IPS-NIHi7 (cell line): ENCODE measurements at regions not wholly inside any gene's neighbourhood (a gene's known extent, or its start where the extent isn't known, plus 50 kb on each side); places are given as distances from the start of the nearest gene placed in this dataset.
A peak's percentile ranks its signal among the peaks of the same experiment; 100 is the strongest.
"Not testable (repeated sequence)": the region's sequence is repeated elsewhere in the genome, so short reads cannot be mapped to it uniquely, and the experiment has no call there.

ENCODE experiments used
- DNase-seq: peaks from one replicate; pipeline ENCODE4 v3.0.0; 2012; ENCODE audit warnings: mixed read lengths; ENCODE audit errors: extremely low spot score

DNA sequence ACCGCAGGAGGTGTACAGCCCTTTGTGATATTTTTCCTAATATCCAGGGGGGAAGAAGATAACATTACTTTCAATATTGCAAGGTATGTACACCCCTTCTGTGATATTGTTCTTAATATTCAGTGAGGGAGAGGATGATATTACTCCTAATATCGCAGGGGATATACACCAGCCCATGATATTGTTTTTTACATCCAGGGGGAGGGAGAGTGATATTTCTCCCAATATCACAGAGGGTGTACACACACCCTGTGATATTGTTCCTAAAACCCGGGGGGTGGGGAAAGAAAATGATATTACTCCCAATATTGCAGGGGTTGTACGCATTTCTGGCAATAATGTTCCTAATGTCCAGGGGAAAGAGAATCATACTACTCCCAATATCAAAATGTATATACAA, 58.0 kb upstream of the SLC25A48 start:
- no peak for DNase-seq

DNA sequence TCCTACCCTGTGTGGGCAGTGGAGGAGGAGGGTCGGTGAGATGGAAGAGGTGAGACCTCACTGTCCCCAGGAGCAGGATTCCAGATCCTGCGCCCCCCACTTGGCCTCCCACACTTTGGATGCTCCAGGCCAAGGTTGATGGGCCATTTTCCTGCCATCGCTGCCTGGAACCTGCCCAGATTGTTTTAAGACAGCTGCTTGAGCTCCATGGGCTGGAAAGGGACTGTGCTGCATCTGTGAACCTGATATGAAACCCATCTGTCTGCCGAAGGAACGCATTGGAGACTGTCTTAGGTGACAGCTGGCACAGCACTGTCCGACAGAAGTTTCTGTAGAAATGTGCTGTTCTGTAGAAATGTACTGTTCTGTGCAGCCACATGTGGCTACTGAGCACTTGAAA, 72.7 kb upstream of the SLC25A48 start:
- DNase-seq: no peak

DNA sequence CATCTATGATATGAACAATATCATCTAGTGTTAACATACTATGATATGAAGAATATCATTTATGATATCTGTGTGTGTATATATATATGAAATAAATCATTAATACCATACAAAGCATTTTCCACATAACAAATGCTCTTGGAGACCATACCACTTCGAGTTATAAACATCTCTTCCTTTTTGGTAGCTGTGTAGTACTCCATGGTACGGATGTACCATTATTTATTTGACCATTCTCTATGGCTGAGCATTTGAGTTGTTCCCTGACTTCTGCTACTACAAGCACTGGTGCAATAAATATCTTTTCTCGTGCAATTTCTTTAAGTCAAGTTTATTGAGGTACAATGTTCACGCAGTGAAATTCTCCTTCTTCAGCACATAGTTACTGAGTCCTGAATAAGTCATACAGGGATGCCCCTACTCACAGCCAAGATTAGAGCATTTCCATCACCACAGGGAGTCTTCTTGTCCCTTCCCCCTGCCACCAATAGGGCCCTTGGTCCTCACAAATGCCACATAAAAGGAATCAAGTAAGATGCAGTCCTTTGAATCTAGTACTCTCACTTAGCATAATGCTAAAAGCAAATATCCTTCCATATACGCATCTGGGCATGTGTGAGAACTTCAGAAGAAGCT, 75.2 kb upstream of the SLC25A48 start:
- no peak for DNase-seq

DNA sequence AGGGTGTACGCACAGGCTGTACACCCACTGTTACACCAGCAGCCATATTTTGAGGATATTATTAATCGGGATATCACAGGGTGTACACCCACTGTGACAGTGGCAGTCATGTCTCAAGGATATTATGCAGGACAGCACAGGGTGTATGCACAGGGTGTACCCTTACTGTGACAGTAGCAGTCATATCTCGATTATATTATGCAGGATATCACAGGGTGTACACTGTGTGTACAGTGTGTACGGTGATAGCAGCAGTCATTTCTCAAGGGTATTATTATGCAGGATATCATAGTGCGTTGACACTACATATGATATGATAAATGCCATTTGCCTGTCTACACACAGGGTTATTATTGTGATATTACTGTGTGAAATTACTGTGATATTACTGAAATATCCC, 80.5 kb upstream of the SLC25A48 start:
- no peak for DNase-seq

DNA sequence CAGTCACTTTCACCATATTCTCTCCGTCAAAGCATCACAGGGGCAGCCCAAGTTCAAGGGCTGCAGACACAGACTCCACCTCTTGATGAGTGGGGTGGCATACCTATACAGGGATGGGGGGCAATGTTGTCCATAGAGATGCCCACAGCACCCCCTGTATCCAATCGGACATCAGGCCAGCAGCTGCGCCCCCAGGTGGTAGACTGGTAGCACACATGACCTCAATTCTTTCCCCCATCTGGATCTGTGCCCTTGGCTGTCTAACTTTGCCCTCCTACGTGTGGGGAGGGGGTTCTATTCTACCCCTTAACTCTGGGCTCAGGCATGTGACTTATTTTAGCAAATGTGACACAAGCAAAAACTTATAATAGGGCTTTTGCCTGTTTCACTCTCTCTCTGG, 84.0 kb upstream of the SLC25A48 start:
- peak; percentile 64 for DNase-seq

DNA sequence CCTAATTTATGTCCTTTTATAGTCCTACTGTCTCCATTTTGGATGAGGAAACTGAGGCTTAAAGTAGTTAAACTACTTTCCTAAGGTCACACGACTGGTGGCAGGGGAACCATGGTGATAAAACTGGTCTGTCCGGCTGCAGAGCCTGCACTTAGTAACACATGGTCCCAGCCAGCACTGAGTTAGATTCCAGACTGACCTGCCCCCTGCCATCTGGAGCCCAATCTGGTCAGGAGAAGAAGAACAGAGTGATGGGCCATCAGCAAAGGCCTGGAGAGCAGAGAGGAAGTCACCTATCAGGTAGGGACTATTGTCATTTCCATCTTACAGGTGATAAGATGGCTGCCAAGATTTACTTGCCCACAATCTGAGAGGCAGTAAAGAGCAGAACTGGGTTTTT, 86.6 kb upstream of the SLC25A48 start:
- no peak for DNase-seq

DNA sequence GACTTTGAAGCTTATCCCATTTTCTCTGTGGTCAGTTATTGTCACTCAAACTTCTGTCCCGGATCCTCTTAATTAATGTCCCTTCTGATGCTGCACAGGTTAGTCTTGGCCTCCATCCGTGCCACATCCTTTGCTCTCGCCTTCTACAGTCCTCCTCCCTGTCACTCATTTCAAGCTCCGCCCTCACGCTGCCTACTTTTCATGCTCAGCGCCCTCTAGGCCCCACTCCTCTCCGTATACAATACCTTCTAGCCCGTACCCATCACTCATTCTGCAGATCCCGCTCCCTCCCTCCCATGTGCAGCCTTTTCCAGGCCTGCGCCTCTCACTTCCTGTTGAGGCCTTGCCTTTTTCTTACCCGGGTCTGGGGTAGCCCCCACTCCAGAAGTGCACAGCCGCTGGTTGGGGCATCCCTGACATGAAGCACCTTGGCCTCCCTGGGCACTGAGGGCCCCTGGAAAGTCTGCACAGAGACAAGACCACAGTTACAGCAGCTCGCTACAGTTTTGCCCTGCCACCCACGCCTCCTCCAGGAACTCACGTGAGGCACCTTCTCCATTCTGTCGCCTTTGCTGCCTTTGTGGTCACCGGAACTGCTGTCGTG, 88.5 kb upstream of the SLC25A48 start:
- DNase-seq: no peak

DNA sequence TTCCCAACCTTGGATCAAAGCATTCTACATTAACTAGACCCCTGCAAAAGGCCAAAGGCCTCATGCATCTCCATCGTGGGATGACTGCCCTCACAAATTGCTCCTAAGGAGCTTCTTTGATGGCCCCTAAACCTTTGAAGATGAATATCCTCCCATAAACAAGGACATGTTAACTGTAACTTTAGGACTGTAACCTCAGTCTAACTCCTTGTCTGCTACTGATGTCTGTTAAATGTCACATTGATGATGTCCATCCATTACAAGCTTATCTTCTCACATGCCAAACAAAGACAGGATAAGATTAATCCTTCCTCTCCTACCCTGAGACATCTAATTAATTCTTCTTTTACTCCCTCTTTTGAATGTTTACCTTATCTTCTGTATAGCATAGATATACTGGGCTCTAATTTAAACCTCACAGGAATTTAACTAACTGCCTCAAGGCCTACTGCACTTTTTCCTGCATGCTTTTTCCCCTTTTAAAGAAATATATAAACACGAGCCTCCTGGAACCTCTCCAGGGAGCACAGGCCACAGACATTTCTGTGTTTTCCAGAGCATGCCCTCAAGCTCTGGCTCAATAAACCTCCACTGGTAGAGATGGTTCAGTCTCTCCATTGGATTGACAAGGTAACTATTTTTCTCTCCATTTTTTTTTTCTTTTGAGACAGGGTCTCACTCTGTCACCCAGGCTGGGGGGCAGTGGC, 90.6 kb upstream of the SLC25A48 start:
- no peak for DNase-seq

DNA sequence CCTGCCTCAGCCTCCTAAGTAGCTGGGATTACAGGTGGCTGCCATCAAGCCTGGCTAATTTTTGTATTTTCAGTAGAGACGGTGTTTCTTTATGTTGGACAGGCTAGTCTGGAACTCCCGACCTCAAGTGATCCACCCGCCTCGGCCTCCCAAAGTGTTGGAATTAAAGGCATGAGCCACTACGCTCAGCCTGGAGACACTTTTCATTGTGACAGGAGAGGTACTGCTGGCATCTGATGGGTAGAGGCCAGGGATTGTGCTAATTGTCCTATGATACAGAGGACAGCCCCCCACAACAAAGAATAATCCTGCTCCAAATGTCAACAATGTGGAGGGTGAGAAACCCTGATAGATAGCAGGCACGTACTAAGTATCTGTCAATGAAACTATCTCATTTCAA, 91.3 kb upstream of the SLC25A48 start:
- DNase-seq: no peak

DNA sequence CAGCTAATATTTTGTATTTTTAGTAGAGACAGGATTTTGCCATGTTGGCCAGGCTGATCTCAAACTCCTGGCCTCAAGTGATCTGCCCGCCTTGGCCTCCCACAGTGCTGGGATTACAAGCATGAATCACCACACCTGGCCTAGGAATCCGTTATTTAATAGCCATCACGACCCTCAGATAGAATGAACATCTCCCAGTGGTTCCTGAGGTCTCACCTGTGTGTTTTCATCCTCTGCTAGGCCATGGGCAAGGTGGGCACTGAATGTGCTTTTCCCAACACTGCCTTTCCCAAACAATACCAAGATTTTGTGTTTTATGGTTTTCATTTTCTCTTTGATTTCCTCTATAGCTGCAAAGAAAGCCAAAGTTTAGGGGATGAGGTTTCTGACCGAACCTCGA, 92.2 kb upstream of the SLC25A48 start:
- not testable (repeated sequence) for DNase-seq

DNA sequence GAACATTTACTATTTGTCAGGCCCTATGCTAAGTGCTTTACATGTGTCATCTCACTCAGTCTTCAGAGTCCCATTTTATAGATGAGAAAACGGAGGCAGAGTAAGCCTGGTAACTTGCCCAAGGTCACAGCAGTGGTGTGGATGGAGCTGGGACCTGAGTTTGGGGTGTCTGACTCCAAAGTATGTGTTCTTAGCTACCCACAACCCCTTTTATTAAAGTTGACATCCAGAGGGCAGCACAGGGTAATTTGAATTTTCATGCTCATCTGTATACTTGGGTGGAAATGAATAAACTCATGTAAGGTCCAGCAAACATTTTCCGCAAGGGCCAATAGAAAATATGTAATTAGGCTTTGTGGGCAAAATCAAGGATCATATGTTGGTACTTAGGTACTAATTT, 93.4 kb upstream of the SLC25A48 start:
- DNase-seq: no peak

DNA sequence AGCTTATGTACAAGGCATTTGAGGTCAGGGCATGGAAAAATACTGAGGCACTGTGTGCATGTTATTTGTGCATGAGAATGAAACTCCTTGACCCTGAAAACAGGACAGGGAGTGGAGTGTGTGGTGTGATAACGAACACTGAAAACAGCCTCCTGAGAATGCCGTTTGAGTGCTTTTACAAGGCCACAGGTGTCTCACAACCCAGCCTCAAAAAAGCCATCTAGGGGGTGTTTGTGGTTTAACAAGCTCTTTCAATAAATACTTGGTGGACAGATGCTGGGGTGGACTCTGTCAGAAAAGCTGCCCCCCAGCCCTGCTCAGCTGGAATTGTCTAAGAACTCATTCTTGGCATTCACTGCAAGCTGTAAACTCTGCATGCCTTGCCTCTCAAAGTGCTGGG, 94.0 kb upstream of the SLC25A48 start:
- no peak for DNase-seq

DNA sequence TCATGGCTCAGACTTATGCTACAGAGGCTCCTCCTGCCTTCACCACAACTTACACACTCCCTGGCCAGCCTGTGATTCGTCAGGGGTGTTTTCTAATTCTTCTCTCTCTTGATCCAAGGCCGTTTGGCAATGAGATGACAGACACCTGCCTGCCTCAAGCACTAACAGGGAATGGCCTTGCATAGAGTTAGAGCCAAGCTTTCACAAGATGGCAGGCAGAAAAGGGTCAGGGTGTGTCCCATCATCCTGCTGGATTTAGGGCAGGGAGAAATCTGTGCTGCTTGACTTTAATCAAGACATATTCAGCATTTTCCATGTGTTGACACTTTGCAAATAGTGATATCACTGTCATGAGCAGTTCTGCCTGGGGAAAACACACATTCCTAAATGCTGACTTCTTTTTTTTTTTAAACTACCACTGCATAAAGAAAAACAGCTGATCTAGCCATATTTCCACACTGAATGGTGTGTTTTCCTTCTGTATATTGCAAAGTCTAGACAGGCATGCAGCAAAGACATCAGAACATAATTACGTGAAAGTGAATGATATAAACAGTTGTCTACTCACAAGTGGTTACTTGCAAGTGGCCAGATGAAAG, 95.0 kb upstream of the SLC25A48 start:
- DNase-seq: no peak

DNA sequence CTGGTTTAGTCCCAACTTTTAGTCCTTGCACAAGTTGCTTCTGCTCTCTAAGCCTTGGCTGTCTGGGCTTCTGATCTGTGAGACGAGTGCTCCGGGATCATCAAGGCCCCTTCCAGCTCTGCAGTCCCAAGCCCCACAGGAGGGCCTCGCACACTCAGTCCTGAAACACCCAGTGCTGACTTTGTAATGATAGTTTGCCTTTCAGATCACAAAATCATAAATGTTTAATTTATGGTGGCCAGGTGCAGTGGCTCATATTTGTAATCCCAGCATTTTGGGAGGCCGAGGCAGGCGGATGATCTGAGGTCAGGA, 95.9 kb upstream of the SLC25A48 start:
- no peak for DNase-seq

DNA sequence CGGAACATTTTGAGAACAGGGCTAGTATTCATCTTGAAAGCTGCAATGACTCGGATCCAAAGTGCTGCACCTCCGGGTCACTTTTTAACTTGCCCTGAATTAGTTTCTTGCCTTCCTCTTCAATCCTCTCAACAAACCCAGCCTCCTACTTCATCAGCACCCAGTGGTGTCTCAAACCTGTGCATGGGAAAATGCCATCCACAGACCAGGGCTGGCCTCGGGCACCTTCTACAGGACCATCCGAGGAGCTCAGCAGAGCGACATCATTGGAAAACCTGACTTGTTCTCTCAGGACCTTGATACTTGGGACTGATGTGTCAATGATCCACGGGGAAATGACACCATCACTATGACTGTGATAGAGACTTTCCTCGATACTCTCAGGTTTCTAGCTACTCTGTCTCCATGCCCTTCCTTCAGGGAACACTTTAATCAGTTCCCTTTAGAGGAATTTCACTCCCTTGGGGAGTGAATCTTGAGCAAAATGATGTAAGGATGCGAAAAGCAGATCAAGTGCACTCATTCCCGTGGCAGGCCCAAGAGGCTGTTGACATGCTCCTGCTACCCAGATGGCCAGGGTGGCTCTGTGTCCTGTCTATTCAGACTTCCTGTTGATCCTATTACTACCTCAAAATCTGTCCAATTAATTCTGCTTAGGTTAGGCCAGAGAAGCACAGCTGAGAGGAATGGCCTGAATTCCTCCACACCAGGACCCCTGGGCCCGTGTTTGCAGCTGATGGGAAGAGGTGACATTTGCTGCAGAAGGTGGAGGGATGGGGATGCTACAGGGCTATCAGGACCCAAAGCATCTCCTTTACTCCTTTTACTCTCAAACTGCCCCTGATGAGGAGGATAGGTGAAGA, 96.5 kb upstream of the SLC25A48 start:
- DNase-seq: no peak

DNA sequence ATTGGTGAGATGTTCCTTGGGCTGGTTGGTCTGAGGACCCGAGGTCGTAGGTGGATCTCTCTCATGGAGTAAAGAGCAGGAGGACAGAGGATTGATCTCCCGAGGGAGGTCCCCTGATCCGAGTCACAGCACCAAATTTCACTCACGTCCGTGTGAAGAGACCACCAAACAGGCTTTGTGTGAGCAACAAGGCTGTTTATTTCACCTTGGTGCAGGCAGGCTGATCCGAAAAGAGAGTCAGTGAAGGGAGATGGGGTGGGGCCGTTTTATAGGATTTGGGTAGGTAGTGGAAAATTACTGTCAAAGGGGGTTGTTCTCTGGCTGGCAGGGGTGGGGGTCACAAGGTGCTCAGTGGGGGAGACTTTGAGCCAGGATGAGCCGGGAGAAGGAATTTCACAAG, 97.5 kb upstream of the SLC25A48 start:
- not testable (repeated sequence) for DNase-seq

DNA sequence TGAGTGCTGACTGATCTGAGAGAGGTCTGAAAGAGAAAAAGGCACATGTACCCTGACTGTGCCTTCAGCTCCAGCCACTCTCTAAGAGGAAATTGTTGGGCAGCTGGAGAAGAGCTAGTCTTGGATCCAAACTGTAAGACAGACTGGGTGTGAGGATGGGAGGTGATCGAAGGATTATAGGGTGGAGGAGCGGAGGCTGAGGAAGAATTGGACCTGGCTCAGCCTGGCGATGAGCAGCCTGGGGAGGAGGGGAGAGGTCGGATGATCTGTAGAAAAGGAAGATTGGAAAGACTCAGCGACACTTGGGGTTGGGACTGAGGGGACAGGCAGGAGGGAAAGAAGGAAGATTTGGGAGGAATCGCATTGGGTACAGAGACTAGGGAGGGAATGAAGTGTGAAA, 98.6 kb upstream of the SLC25A48 start:
- no peak for DNase-seq

DNA sequence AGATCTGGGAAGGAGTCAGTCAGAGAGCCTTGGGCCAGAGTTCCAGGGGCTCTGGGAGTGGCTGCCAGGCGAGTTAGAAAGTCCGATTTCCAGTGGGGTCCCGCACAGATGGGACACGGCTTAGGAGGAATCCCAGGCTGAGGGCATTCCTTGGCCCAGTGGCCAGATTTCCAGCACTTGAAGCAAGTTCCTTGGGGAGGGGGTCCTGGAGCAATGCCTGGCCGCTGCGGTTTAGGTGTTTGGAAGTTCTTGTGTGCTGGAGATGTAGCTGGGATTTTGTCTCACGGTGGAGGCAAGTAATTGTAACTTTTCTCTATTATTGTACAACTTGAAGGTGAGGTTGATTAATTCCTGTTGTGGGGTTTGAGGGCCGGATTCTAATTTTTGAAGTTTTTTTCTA, 99.5 kb upstream of the SLC25A48 start:
- DNase-seq: not testable (repeated sequence)

DNA sequence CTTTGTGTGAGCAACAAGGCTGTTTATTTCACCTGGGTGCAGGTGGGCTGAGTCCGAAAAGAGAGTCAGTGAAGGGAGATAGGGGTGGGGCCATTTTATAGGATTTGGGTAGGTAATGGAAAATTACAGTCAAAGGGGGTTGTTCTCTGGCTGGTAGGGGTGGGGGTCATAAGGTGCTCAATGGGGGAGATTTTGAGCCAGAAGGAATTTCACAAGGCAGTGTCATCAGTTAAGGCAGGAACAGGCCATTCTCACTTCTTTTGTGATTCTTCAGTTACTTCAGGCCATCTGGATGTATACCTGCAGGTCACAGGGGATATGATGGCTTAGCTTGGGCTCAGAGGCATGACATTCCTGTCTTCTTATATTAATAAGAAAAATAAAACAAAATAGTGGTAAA, 103.4 kb upstream of the SLC25A48 start:
- DNase-seq: not testable (repeated sequence)

DNA sequence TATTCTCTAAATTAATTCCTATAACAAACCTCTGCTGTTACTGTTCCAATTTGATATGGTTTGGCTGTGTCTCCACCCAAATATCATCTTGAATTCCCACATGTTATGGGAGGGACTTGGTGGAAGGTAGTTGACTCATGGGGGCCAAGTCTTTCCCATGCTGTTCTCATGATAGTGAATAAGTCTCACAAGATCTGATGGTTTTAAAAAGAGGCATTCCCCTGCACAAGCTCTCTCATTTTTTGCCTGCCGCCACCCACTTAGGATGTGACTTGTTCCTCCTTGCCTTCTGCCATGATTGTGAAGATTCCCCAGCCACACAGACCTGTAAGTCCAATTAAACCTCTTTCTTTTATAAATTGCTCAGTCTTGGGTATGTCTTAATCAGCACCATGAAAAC, 104.3 kb upstream of the SLC25A48 start:
- not testable (repeated sequence) for DNase-seq

DNA sequence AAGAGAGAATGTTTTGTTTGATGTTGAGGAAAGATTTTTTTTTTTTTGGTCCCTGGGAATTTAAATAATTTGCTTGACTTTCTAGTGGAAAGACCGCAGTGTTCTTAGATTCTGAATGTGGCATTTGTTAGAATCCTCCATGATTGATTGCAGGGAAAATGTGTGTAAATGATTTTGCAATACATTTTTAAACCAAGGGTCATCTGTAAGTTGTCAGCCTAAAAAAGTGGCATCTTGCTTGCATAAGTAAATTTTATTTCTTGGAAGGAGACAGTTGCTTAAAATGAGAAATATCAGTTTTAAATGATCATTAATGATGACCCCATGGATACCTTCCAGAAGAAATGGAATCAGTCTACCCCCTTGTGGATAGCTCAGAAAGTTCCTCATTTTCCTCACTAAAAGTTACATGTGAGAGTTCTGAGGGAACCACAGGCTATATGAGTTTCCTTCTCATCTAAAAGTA, 105.1 kb upstream of the SLC25A48 start:
- no peak for DNase-seq

DNA sequence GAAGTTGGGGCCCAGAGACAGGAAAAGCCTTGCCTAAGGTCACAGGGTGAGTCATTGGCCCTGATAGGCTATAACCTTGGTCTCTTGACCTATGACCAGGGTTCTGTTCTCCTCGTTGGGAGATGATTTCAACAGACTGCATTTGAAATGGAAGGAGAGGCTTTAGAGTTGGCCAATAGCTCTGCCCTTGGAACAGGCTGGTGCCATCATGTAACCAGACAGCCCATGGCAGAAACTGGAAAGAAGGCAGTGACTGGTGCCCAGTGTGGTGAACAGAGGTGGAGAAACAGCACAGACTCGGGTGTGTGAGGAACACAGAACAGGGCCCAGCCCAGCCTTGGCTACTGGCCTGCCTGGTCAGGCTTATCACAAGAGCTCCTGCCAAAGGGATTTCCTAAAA, 109.8 kb upstream of the SLC25A48 start:
- DNase-seq: no peak
